ENCODE measurements at regions not wholly inside any gene's neighbourhood (a gene's known extent, or its start where the extent isn't known, plus 50 kb on each side); places are given as distances from the start of the nearest gene placed in this dataset.

- no peak for DNase-seq
Measured at GRCh38 chr18:41216341-41217003, 738.6 kb upstream of the PIK3C3 start.

- DNase-seq = no peak
Measured at GRCh38 chr18:41207706-41208105, 747.3 kb upstream of the PIK3C3 start.

DNA sequence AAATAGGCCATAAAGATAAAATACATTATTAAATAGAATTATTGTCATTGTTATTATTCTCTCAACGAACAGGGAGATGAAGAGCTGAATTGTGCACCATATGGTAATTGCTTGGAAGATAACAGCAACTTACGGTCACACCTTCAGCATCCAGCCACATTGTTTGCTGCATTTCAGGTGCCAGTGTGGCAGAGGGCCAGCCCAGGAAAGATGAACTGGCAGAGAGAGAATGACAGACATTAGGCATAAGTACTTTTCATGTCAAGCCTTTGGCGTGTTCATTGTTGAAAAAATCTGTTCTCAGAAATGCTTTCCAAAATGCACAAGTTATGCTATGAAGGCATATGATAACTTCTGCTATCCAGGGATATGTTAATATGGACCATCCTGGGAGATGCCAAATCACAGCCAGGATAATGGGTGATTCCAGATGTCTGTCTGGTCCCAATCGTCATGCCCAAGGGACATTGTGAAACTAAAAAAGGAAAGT lies 748.6 kb upstream of the PIK3C3 start:
- DNase-seq = no peak

GRCh38 chr18:41199212-41199611 lies 755.8 kb upstream of the PIK3C3 start:
- DNase-seq = no peak

GRCh38 chr18:41197967-41198366 lies 757.1 kb upstream of the PIK3C3 start:
- no peak for DNase-seq

DNA sequence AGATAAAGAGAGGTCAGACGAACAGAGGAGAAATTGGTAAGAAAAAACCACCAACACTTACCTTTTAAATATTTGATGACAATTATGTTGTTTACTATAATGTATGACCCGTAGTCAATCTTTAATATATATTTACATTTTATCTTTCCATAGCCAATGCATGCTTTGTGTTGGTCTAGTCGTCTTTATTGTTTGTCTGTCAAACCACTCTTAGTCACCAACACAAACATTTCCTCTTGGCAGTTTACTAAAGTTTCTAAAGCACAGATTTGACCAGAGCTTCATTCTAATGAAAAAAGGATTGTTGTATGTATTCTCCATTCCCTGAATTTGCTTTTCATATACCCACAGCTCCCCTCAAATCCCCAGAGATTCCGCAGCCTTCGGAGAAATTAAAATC lies 784.7 kb upstream of the PIK3C3 start:
- DNase-seq = no peak

GRCh38 chr18:41165625-41166024 lies 789.4 kb upstream of the PIK3C3 start:
- no peak for DNase-seq

- no peak for DNase-seq
Measured at GRCh38 chr18:41162781-41163180, 792.3 kb upstream of the PIK3C3 start.

DNA sequence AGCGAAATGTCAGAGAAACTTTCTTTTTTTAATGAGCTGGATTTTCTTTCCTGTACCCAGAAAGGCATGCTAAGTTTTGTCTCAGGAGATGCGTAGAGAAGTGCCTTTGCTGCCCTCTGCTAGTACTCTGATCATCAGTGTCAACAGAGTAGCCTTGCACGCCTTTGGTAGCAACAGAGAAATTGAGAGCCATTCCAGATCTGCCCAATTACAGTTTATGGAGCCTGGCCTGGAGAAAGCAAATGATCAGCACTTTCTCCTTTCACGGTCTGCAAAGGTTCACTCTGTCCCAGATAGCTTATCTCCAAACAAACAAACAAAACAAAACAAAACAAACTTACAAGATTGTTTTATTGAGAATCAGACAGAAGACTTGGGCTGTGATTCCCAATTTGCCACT lies 792.8 kb upstream of the PIK3C3 start:
- DNase-seq = no peak

DNA sequence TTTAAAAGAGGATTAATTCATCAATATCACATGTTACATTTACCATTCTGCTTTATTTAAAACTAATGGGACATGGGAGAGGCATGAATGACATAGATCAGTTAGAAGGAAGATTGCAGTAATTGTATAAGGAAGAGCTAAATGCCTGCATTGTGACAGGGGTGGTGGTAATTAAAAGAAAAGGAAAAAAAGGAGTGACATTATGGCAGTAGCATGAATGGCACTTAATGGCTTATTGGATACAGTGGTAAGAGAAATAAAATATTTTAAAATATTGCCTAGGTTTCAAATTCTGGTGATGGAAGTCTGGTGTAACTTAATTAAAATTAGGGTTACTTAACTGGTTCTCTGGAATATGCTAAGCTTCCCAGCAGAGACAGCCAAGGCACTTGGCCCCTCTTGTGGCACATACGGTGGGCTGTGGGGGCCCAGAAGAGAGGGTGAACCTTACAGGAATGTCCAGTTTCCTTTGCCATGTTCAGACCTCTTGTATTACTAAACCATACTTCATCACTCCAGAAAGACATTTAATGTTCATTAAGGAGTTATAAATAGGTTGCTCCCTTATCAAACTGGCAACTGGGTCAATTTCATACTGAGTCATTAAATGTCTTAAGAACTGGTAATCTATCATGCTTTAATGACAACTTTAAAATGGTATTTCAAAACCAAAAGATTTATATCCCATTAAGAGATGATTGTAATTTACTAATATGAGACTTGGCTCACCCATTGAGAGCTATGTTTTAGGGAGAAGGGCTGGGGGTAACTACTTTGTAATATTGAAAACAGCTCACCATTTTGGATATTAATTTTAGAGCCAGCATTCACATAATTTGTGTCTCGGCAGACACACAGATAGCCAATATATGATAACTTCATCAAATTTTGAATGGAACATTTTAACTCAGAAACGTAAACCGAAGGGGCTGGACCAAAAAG lies 798.9 kb upstream of the PIK3C3 start:
- DNase-seq = no peak

- no peak for DNase-seq
Measured at GRCh38 chr18:41155025-41155424, 800.0 kb upstream of the PIK3C3 start.

GRCh38 chr18:41153871-41154270 lies 801.2 kb upstream of the PIK3C3 start:
- no peak for DNase-seq

DNA sequence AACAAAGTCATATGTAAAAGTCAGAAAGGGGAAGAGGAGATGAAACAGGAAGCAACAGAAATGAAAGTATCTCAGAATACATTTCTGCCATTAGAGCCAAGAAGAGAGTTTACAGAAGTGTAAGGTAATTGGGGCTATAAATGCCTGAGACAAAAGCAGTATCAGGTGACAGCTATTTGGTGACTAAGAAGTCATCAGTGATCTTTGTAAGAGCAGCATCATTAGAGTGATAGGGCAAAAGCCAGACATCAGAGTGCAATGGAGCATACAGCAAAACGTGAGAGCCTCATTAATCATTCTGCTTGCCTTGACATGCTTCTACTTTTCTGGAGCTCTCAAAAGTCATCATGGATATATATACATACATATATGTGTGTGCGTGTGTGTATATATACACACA lies 804.7 kb upstream of the PIK3C3 start:
- no peak for DNase-seq

DNA sequence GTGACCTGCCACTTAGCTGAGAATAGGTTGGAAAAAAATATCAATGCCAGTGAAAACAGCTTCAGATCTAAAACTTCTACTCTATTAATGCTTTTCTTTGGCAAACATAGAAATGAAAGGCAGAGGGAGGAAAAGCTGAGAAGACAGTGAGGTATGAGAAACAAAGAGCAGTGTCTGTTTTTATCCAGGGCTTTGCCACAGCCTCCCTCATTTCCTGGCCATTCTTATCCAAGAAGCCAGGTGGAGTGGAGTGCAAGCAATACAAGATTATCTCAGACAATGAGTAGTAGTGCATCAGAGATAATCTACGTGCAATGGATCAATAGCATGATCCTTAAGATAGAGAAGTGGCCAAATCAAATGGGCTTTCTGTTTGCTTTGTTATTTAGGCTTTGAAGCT lies 808.7 kb upstream of the PIK3C3 start:
- no peak for DNase-seq

DNA sequence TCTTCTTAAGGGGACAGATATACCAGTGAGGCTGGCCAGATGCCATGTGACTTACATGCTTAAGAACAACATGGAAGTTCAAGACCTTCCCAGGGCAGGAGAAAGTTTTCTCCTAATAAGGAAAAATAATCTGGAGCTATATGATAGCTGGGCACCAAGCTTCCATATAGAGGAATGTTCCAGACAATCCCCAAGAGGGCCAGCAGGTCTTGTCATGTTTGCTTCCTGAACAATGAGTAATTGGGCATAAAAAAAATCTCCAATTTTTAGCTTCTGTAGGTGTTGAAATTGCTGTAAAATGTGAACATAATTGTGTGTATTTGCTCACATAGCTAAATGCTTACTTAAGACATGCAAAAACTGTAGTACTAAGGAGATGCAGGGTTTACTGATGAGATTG lies 809.5 kb upstream of the PIK3C3 start:
- no peak for DNase-seq

DNA sequence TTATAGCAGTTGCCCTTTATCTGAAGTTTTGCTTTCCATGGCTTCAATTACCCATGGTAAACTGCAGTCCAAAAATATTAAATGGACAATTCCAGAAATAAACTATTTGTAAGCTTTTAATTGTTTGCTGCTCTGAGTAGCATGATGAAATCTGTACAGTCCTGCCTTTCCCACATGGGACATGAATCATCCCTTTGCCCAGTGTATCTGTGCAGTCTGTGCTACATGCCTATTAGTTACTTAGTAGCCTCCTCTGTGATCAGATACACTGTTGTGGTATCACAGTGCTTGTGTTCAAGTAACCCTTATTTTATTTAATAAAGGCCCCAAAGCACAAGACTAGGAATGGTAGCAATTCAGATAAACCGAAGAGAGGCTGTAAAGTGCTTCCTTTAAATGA lies 810.6 kb upstream of the PIK3C3 start:
- DNase-seq = no peak

- DNase-seq = no peak
Measured at GRCh38 chr18:41140506-41140905, 814.5 kb upstream of the PIK3C3 start.

DNA sequence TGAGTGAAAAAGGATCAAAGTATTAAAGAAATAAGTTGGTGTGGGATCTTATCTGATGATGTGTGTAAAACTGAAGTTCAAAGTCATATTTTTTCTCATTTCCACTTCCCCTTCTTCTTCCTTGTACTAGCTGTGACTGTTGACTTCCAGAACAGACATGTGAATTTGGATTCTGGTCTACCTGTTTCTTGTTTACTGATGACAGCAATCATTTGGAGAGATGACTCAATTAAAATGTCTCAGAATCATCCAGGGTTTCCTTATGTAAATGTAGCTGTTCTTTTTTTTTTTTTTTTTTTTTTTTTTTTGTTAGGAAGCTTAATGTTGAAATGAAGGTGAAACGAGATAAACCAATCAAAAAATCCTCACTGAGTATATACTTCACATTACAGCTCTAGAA lies 819.9 kb upstream of the PIK3C3 start:
- no peak for DNase-seq

DNA sequence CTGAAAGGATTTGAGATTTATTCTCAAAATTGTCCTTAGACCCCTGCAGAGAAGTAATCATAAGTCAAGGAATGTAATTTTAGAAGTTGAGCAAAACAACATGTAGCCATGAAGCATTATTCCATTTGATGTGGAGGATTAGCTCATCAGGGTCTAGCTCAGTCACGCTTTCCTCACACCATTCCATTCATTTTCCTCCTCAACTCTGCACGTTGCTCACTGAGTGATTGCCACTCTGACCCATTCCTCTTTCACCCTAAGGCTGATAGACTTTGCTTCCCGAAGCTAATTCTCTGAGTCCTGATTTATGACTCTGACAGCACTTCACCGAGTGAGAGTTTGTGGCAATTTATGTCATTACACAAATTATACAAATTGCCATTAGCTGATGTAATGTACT lies 820.6 kb upstream of the PIK3C3 start:
- DNase-seq = no peak

DNA sequence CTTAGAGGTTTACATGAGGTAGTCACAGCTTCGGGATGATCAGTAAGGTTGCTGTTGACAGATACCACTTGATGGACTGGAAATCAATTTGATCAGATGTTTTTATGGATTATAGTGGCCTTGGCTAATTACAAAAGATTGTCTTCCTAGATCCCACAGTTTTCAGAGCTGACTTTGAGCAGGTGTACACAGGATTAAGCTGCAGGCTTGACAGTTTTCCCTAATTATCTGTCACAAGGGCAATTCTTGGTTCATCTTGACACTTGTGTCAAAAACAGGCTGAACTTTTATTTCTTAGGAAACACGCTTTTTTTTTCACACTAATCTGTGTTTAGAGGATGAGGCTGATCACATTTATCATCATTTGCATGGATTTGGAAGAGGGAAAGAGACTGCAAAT lies 824.0 kb upstream of the PIK3C3 start:
- no peak for DNase-seq

GRCh38 chr18:41128545-41128944 lies 826.5 kb upstream of the PIK3C3 start:
- no peak for DNase-seq

DNA sequence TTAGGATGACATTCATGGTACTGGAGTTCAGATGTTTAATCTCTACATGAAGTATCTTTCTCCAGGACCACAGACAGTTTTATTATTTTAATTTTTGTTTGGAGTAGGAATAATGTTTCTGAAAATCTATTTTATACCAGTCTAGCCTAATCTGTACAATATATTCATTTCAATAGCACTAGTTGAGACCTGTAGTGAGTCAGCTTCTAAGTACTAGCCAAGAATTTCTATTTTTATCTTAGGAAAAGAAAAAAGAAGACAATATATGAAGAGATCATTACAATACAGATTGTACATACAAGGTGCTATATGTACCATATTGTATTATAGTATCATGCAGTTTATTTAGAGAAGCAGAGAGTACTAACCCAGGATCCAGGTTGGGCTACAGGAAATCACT lies 826.9 kb upstream of the PIK3C3 start:
- DNase-seq = no peak

DNA sequence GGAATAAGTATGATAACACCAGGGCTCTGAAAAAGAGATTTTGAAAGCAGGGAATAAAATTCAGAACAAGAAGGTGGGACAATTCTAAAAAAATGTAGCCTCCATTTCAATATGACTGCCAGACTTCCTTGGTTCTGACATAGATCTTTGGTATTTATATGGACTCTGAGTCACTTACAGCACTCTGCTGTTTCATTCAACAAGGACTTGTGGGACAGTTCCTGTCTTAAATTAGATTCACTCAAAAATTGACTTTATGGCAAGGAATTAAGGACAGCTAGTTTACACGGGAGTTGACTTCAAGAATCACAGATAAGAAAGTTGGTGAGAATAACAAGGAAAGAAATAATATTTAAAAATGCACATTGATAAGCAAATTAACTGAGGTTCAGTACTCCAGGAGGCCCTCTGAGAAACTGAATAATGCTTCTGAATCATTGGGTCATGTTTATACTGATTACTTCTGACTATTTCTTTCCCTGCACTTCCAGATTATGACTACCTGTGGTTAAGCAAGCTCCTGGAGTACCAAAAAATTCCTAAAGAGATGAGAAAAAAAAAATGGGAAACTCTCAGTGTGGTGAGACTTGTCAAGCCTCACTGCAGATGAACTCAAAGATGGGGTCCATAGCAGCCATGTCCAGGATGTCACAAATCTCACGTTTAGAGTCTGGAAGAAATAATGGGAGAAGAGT lies 828.3 kb upstream of the PIK3C3 start:
- DNase-seq = no peak
